ENCODE measurements at regions not wholly inside any gene's neighbourhood (a gene's known extent, or its start where the extent isn't known, plus 50 kb on each side); places are given as distances from the start of the nearest gene placed in this dataset.
"Not testable (repeated sequence)": the region's sequence is repeated elsewhere in the genome, so short reads cannot be mapped to it uniquely, and the experiment has no call there.

DNA sequence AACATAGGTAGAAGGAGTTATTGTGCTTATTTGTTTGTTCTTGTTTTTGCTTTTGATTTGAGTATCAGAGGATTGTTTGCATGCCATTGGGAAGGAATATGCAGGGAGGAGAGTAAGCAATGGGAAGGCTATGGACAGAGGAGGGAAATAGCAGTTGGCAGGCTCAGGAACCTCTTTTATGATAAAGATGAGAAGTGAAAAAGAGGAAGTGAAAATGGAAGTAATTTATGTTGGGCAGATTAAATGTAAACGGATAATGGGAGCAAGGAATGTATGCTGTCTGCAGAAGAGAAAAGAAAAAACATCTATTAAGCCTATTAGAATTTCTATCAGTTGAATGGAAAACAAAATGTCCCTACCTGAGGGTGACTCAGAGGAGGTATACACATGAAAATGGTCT is 90.1 kb upstream of the NPSR1 start:
- DNase-seq (ENCODE audit: low read depth), result no peak
- H3K4me3 ChIP-seq (ENCODE audit: low read depth, low read length), result no peak overlapping the region
- TF ChIP-seq, protein P1, sequence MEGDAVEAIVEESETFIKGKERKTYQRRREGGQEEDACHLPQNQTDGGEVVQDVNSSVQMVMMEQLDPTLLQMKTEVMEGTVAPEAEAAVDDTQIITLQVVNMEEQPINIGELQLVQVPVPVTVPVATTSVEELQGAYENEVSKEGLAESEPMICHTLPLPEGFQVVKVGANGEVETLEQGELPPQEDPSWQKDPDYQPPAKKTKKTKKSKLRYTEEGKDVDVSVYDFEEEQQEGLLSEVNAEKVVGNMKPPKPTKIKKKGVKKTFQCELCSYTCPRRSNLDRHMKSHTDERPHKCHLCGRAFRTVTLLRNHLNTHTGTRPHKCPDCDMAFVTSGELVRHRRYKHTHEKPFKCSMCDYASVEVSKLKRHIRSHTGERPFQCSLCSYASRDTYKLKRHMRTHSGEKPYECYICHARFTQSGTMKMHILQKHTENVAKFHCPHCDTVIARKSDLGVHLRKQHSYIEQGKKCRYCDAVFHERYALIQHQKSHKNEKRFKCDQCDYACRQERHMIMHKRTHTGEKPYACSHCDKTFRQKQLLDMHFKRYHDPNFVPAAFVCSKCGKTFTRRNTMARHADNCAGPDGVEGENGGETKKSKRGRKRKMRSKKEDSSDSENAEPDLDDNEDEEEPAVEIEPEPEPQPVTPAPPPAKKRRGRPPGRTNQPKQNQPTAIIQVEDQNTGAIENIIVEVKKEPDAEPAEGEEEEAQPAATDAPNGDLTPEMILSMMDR (IDR thresholded peaks at IDR 0.05; ENCODE audit: insufficient read depth, low read depth, low read length), result no peak

DNA sequence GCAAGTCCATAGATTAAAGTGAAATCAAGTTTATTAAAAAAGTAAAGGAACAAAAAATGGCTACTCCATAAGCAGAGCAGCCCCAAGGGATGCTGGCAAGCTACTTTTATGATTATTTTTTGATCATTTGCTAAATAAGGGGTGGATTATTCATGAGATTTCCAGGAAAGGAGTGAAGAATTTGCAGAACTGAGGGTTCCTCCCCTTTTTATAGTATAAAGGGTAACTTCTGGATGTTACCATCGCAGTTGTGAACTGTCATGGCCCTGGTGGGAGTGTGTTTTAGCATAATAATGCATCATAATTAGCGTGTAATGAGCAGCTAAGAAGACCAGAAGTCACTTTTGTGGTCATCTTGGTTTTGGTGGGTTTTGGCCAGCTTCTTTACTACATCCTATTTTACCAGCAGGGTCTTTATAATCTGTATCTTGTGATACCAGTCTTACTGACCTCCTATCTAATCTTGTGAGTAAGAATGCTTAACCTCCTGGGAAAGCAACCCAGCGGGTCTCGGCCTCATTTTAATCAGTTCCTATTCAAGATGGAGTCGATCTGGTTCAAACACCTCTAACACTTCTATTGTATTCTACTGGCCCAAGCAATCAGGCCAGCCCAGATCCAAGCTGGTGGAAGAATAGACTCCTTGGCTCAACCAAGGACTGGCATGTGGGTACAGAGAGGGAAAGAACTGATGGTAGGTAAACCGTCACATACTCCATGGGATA is 87.9 kb upstream of the NPSR1 start:
- TF ChIP-seq, protein P1 (IDR thresholded peaks at IDR 0.05; ENCODE audit: insufficient read depth, low read depth, low read length), result no peak

GRCh38 chr7:34575006-34575405 is 83.0 kb upstream of the NPSR1 start:
- H3K4me3 ChIP-seq (ENCODE audit: low read depth, low read length), result no peak overlapping the region
- no peak for DNase-seq (ENCODE audit: low read depth)
- TF ChIP-seq, protein P1 (IDR thresholded peaks at IDR 0.05; ENCODE audit: insufficient read depth, low read depth, low read length), result no peak

More for the DNA sequence above, 87.9 kb upstream of the NPSR1 start:
- no peak overlapping the region for H3K4me3 ChIP-seq (ENCODE audit: low read depth, low read length)
- no peak for DNase-seq (ENCODE audit: low read depth)

- not testable (repeated sequence) for H3K4me3 ChIP-seq (ENCODE audit: low read depth, low read length); DNase-seq (ENCODE audit: low read depth)
These were observed 80.1 kb upstream of the NPSR1 start for GRCh38 chr7:34577934-34578333.

- not testable (repeated sequence) for H3K4me3 ChIP-seq (ENCODE audit: low read depth, low read length); DNase-seq (ENCODE audit: low read depth)
These were observed 76.3 kb upstream of the NPSR1 start for GRCh38 chr7:34581698-34582097.

DNA sequence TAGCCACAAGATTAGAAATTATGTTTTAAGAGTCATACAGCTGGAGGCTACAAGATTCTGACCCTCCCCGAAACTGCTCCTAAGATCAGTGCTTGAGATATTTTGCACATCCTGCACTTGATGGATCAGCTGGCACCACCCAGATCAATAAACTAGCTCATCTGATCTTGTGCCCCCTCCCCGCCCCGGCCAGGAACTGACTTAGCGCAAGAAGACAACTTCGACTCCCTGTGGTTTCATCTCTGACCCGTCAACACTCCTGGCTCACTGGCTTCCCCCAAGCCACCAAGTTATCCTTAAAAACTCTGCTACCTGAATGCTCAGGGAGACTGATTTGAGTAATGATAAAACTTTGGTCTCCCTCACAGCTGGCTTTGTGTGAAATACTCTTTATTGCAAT is 73.5 kb upstream of the NPSR1 start:
- TF ChIP-seq, protein P1 (IDR thresholded peaks at IDR 0.05; ENCODE audit: insufficient read depth, low read depth, low read length), result no peak
- no peak for DNase-seq (ENCODE audit: low read depth)
- no peak overlapping the region for H3K4me3 ChIP-seq (ENCODE audit: low read depth, low read length)

DNA sequence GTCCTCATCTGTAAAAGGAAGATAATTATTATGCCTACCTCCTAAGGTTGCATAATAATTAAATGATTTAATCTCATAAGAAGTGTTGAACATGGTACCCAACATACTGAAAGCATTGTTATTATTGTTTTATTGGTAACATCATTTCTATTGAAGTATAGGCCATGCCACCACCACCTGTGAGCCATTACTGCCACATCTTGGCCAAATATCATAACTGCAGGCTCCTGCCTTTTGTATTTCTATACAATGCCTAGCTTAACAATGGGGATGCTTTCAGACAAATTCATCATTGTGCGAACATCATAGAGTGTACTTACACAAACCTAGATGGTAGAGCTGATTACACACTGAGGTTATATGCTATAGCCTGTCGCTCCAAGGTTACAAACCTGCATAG is 61.1 kb upstream of the NPSR1 start:
- H3K4me3 ChIP-seq (ENCODE audit: low read depth, low read length), result no peak overlapping the region
- DNase-seq (ENCODE audit: low read depth), result no peak
- TF ChIP-seq, protein P1 (IDR thresholded peaks at IDR 0.05; ENCODE audit: insufficient read depth, low read depth, low read length), result no peak

DNA sequence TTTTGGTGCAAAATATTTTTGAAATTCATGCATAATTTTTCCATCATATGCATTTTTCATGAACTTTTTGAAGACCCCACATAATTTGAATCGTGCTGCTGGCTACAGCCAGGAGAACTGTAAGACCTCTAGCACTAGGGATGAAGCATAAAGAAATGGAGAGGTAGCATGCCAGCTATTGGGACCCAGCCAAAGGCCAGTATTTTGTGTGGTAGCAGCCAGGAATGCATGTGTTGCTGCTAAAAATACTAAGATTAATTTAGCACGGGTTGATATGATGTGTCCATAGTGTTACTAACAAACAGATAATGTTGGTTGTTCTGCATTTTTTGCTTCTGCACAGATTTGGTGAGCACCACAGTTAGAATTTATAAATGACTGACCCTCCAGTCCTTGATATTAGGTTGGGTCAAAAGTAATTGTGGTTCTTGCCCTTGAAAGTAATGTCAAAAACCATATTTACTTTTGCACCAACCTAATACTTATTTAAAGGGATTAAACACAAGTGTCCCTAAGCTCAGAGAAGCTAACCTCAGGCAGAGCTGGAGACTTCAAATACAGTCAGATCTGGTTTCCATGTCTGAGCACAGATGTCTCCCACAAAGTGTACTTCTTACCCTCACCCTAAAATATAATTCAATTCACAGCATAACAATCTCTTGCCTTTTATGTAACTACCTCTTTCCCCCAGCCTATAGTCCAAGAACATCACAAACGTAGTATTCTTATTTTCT is 54.1 kb upstream of the NPSR1 start:
- TF ChIP-seq, protein P1 (IDR thresholded peaks at IDR 0.05; ENCODE audit: insufficient read depth, low read depth, low read length), result no peak
- H3K4me3 ChIP-seq (ENCODE audit: low read depth, low read length), result no peak overlapping the region
- no peak for DNase-seq (ENCODE audit: low read depth)
